Superior temporal gyrus (tissue), 1 donor: ENCODE measurements at regions not wholly inside any gene's neighbourhood (a gene's known extent, or its start where the extent isn't known, plus 50 kb on each side); places are given as distances from the start of the nearest gene placed in this dataset.

Experiments used
- DNase-seq: peaks from one replicate; pipeline ENCODE4 v3.0.0-alpha.2; 2016; ENCODE audit errors: extremely low spot score

GRCh38 chr5:89729623-89730301 is 679.8 kb downstream of the CETN3 start:
- DNase-seq, result peak; percentile 31

- DNase-seq, result peak; percentile 68
Observed at GRCh38 chr5:89728750-89729149, 680.8 kb downstream of the CETN3 start.

GRCh38 chr5:89728134-89728533 is 681.4 kb downstream of the CETN3 start:
- no peak for DNase-seq

GRCh38 chr5:89724379-89725095 is 685.0 kb downstream of the CETN3 start:
- DNase-seq, result peak; percentile 65

GRCh38 chr5:89723907-89724306 is 685.6 kb downstream of the CETN3 start:
- DNase-seq, result no peak

GRCh38 chr5:89722538-89722937 is 687.0 kb downstream of the CETN3 start:
- DNase-seq, result no peak

GRCh38 chr5:89721931-89722330 is 687.6 kb downstream of the CETN3 start:
- DNase-seq, result peak; percentile 40

- no peak for DNase-seq
Observed at GRCh38 chr5:89721353-89721752, 688.2 kb downstream of the CETN3 start.

- DNase-seq, result no peak
Observed at GRCh38 chr5:89712134-89712700, 697.3 kb downstream of the CETN3 start.

- DNase-seq, result no peak
Observed at GRCh38 chr5:89711526-89711925, 698.0 kb downstream of the CETN3 start.

GRCh38 chr5:89710006-89710405 is 699.5 kb downstream of the CETN3 start:
- no peak for DNase-seq

- DNase-seq, result no peak
Observed at GRCh38 chr5:89707891-89708290, 701.7 kb downstream of the CETN3 start.

- no peak for DNase-seq
Observed at GRCh38 chr5:89706731-89707130, 702.8 kb downstream of the CETN3 start.

- DNase-seq, result no peak
Observed at GRCh38 chr5:89703817-89704216, 705.7 kb downstream of the CETN3 start.

GRCh38 chr5:89698028-89698427 is 711.5 kb downstream of the CETN3 start:
- DNase-seq, result no peak

GRCh38 chr5:89697581-89697980 is 712.0 kb downstream of the CETN3 start:
- DNase-seq, result no peak

GRCh38 chr5:89695371-89695770 is 714.2 kb downstream of the CETN3 start:
- DNase-seq, result no peak

GRCh38 chr5:89694026-89694550 is 715.5 kb downstream of the CETN3 start:
- no peak for DNase-seq

- DNase-seq, result no peak
Observed at GRCh38 chr5:89690331-89690730, 719.2 kb downstream of the CETN3 start.

GRCh38 chr5:89686081-89686765 is 723.3 kb downstream of the CETN3 start:
- DNase-seq, result no peak

GRCh38 chr5:89676634-89677033 is 732.9 kb downstream of the CETN3 start:
- DNase-seq, result no peak

GRCh38 chr5:89673019-89673418 is 736.5 kb downstream of the CETN3 start:
- DNase-seq, result no peak
